Stimulated activated naive CD8-positive, alpha-beta T cell treated with anti-CD3 and anti-CD28 coated beads, Interleukin-15, amount 100 ng/mL, for 72 hours (primary cell): ENCODE measurements at regions not wholly inside any gene's neighbourhood (a gene's known extent, or its start where the extent isn't known, plus 50 kb on each side); places are given as distances from the start of the nearest gene placed in this dataset.

ENCODE experiments used
- ATAC-seq: fragments of 150-1000 bp; cut with Tn5 transposase; 2 replicates; pipeline ENCODE4 v1.10.0; 2021; ENCODE audit warnings: mild to moderate bottlenecking, moderate library complexity
- DNase-seq, 2 donors: peaks; one replicate each; pipeline ENCODE4 v3.0.0; 2021 to 2022
- H3K27ac Mint-ChIP-seq, 2 donors: one replicate each; pipeline ENCODE4 v1.8.0; 2022; ENCODE audit warnings: mild to moderate bottlenecking in 2 of 2, mixed read lengths in 2 of 2, moderate library complexity in 2 of 2
- H3K27me3 Mint-ChIP-seq: one replicate; pipeline ENCODE4 v1.8.0; 2022; ENCODE audit warnings: mixed read lengths
- H3K4me1 Mint-ChIP-seq: one replicate; pipeline ENCODE4 v1.8.0; 2022; ENCODE audit warnings: mild to moderate bottlenecking, mixed read lengths
- H3K4me3 Mint-ChIP-seq, 2 donors: one replicate each; pipeline ENCODE4 v1.8.0; 2022; ENCODE audit warnings: mild to moderate bottlenecking in 2 of 2, mixed read lengths in 2 of 2, moderate library complexity in 1 of 2
- H3K9me3 Mint-ChIP-seq, 2 donors: one replicate each; pipeline ENCODE4 v1.8.0; 2022; ENCODE audit warnings: mixed read lengths in 2 of 2

DNA sequence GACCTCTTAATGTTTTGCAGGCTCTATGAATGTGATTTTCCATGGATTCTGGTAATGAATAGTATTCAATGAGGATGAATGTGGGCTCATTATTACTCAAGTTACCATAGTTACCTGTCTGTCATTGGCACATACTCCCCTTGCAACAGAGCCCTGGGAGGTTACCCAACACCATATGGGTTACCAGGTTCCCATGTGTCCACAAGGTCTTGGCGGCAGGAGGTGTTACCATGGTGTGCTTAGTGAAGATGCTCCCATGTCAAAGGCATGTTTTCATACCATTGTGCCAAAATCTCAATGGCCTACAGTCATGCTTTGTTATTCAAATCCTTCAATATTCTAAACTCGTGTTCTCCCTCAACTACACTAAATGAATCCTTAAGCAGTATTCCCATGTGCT lies 232.5 kb downstream of the HDGFL1 start:
- Mint-ChIP-seq H3K27me3 (no peaks in the 10 kb centered on the region), H3K4me3 (no peak overlapping the region), H3K27ac (no peak overlapping the region), H3K4me1 (no peaks in the 10 kb centered on the region), H3K9me3 (peaks cover 4 to 6% of the 10 kb centered on the region in 2 donors)
- no peak for ATAC-seq
- DNase-seq, result no peak

DNA sequence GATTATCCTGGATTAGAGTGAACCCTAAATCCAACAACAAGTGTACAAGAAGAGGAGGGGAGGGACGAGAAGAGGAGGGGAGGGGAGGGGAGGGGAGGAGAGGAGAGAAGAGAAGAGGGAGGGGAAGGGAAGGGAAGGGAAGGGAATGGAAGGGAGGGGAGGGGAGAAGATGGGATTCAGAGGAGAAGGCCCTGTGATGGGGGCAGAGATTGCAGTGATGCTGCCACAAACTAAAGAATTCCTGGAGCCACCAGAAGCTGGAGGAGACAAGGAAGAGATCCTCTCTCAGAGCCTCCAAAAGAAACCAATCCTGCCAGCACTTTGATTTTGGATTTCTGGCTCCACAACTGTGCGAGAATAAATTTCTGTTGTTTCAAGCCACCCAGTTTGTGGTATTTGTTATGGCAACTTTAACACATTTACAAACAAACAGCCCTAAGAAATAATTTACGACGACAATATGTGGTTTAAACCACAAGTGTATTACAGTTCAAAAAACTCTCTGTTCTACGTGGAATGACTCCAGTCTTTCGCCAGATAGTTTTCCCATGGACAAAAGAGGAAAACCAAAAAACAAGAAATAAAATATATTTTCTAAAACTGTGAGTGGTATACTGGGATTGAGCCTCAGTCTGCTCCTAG lies 235.4 kb downstream of the HDGFL1 start:
- no peaks in the 10 kb centered on the region for H3K4me1 Mint-ChIP-seq
- ATAC-seq (no peak), DNase-seq (no peak)
- no peak overlapping the region for H3K27ac Mint-ChIP-seq
- H3K27me3 Mint-ChIP-seq, result no peaks in the 10 kb centered on the region
- H3K4me3 Mint-ChIP-seq, result no peak overlapping the region
- peaks cover 4 to 6% of the 10 kb centered on the region in 2 donors for H3K9me3 Mint-ChIP-seq

- Mint-ChIP-seq H3K27ac (no peak overlapping the region), H3K4me3 (no peak overlapping the region), H3K27me3 (no peaks in the 10 kb centered on the region), H3K4me1 (no peaks in the 10 kb centered on the region), H3K9me3 (peaks cover 5 to 9% of the 10 kb centered on the region in 2 donors)
- ATAC-seq, result no peak
- DNase-seq, result no peak
Observed at GRCh38 chr6:22807261-22807660, 237.9 kb downstream of the HDGFL1 start.

- no peak overlapping the region for H3K27ac Mint-ChIP-seq
- no peak overlapping the region for H3K4me3 Mint-ChIP-seq
- peaks cover 0 to 5% of the 10 kb centered on the region in 2 donors for H3K9me3 Mint-ChIP-seq
- ATAC-seq (no peak), DNase-seq (no peak)
- H3K4me1 Mint-ChIP-seq, result no peaks in the 10 kb centered on the region
- no peaks in the 10 kb centered on the region for H3K27me3 Mint-ChIP-seq
Observed at GRCh38 chr6:22807818-22808217, 238.5 kb downstream of the HDGFL1 start.

- H3K27me3 Mint-ChIP-seq, result no peaks in the 10 kb centered on the region
- DNase-seq (no peak), ATAC-seq (no peak)
- H3K9me3 Mint-ChIP-seq, result peaks cover 0 to 5% of the 10 kb centered on the region in 2 donors
- no peak overlapping the region for H3K4me3 Mint-ChIP-seq
- no peak overlapping the region for H3K27ac Mint-ChIP-seq
- H3K4me1 Mint-ChIP-seq, result no peaks in the 10 kb centered on the region
Observed at GRCh38 chr6:22808466-22808865, 239.1 kb downstream of the HDGFL1 start.

DNA sequence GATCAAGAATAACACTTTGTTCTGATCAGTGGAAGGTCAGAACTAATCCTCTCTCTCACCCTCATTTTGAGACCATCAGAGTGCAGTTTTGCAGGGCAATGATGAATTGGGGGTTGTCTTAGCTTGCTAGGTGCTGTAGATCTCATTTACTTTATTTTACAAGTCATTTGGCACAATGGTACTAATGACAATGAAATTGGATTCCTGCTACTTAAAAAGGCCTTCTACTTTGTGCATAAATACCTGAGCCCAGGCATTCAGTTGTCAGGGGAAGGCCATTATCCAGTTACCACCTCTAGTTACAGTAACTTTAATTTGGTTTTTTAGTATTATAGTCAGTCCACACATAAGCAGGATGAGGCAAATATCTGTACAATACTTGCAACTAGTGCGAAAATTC lies 240.0 kb downstream of the HDGFL1 start:
- Mint-ChIP-seq H3K4me3 (no peak overlapping the region), H3K9me3 (peaks cover 0 to 5% of the 10 kb centered on the region in 2 donors), H3K27ac (no peak overlapping the region), H3K4me1 (no peaks in the 10 kb centered on the region), H3K27me3 (no peaks in the 10 kb centered on the region)
- DNase-seq (no peak), ATAC-seq (no peak)

- Mint-ChIP-seq H3K27me3 (no peaks in the 10 kb centered on the region), H3K27ac (no peak overlapping the region), H3K4me3 (no peak overlapping the region), H3K9me3 (peaks cover 8 to 18% of the 10 kb centered on the region in 2 donors), H3K4me1 (no peaks in the 10 kb centered on the region)
- ATAC-seq (no peak), DNase-seq (no peak)
Observed at GRCh38 chr6:22819209-22819608, 249.8 kb downstream of the HDGFL1 start.

DNA sequence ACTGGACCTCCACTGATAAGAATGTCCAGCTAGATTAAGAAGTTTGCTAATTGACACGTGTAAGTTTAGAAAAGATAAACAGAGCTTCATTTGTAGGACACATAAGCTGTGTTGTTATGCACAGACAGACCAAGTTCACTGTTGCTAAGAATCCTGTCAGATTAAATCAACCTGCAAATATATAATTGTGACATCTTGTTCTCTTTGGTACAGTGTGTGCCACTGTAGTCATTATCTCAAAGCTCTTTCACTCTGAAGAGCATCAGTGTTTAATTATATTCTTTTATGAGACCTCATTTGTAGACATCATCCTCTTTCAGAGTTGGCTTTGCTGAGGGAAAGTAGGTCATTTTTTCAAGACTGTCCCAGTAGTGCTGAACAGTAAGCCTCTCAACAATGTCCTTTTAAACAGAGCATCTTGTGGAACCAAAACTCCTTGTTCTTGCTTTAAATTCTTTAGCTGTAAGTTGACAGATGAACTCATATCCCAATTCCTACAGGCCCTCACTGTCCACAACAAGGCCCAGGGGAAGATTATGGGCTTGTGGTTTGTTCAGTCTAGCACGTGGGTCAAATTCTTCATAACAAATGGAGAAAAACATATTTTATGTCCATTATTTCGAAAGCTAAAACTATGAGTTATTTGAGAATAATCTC lies 252.4 kb downstream of the HDGFL1 start:
- Mint-ChIP-seq H3K27me3 (no peaks in the 10 kb centered on the region), H3K27ac (no peak overlapping the region), H3K9me3 (peaks cover 4 to 18% of the 10 kb centered on the region in 2 donors), H3K4me3 (no peak overlapping the region), H3K4me1 (no peaks in the 10 kb centered on the region)
- no peak for ATAC-seq
- DNase-seq, result no peak

DNA sequence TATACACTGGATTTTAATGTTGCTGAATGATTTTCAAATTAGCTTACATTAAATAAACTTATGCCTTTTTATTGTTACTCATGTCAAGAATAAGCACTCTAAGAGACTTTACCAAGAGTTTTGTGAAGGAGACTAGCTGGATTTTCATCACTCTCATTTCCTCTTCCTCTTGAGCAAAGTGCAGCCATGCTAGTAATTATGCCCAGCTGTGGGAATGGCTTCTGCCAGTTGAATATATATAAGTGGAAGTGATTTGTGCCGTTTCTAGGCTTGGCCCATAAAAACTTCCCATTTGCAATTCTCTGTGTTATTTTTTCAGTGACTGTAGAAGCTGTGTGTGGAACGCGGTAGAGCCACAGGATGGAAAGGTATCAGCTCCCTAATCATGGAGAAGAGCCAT lies 255.8 kb downstream of the HDGFL1 start:
- H3K4me1 Mint-ChIP-seq, result no peaks in the 10 kb centered on the region
- ATAC-seq (no peak), DNase-seq (no peak)
- H3K27ac Mint-ChIP-seq, result peak overlapping the region in 1 of 2 donors; percentile 81
- H3K4me3 Mint-ChIP-seq, result no peak overlapping the region
- peaks cover 5% of the 10 kb centered on the region for H3K27me3 Mint-ChIP-seq
- H3K9me3 Mint-ChIP-seq, result no peaks in the 10 kb centered on the region

- ATAC-seq (no peak), DNase-seq (no peak)
- no peaks in the 10 kb centered on the region for H3K9me3 Mint-ChIP-seq
- peaks cover 8% of the 10 kb centered on the region for H3K27me3 Mint-ChIP-seq
- H3K27ac Mint-ChIP-seq, result no peak overlapping the region
- no peaks in the 10 kb centered on the region for H3K4me1 Mint-ChIP-seq
- no peak overlapping the region for H3K4me3 Mint-ChIP-seq
Observed at GRCh38 chr6:22826961-22827360, 257.6 kb downstream of the HDGFL1 start.

DNA sequence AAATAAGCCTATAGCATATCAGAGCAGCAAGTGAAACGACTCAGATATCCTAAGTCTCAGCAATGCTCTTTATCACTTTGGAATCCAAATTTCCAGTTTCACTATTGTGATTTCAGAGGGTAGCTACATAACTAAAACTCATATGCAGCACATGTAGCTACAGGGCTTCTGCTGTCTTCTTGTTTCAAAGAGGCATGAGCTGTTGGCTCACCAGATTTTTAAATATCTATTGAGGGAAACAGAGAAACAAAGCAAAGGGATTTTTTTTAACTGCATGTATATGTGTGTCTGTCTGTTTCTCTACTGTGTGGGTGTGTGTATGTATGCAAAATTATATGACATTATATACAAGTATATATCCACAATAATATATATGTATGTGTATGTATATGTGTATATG lies 258.4 kb downstream of the HDGFL1 start:
- H3K4me3 Mint-ChIP-seq, result no peak overlapping the region
- no peaks in the 10 kb centered on the region for H3K9me3 Mint-ChIP-seq
- H3K27ac Mint-ChIP-seq, result no peak overlapping the region
- H3K27me3 Mint-ChIP-seq, result peaks cover 8% of the 10 kb centered on the region
- no peaks in the 10 kb centered on the region for H3K4me1 Mint-ChIP-seq
- DNase-seq (no peak), ATAC-seq (no peak)

- peaks cover 8% of the 10 kb centered on the region for H3K27me3 Mint-ChIP-seq
- peak overlapping the region in 1 of 2 donors; percentile 10 for H3K27ac Mint-ChIP-seq
- no peaks in the 10 kb centered on the region for H3K4me1 Mint-ChIP-seq
- no peaks in the 10 kb centered on the region for H3K9me3 Mint-ChIP-seq
- DNase-seq (no peak), ATAC-seq (no peak)
- H3K4me3 Mint-ChIP-seq, result no peak overlapping the region
Observed at GRCh38 chr6:22828179-22829062, 259.1 kb downstream of the HDGFL1 start.

DNA sequence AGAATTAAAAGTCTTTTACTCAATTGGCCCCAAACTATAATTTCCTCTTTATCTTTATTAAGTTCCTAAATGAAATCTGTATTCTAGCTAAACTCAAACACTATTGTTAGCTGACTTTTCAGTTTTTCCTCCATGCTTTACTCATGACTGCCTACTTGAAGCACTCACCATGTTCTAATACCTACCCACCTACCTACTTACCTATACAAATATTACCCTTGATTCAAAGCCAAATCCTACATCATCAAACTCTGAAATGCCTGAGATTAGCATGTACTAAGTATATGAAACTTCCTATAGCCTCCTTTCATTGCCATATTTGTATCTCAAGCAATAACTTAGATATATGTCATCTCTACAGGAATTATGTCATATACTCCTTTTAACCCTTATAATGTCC lies 259.7 kb downstream of the HDGFL1 start:
- Mint-ChIP-seq H3K27me3 (peaks cover 8% of the 10 kb centered on the region), H3K4me3 (no peak overlapping the region), H3K4me1 (no peaks in the 10 kb centered on the region), H3K27ac (no peak overlapping the region), H3K9me3 (no peaks in the 10 kb centered on the region)
- DNase-seq, result no peak
- ATAC-seq, result no peak

DNA sequence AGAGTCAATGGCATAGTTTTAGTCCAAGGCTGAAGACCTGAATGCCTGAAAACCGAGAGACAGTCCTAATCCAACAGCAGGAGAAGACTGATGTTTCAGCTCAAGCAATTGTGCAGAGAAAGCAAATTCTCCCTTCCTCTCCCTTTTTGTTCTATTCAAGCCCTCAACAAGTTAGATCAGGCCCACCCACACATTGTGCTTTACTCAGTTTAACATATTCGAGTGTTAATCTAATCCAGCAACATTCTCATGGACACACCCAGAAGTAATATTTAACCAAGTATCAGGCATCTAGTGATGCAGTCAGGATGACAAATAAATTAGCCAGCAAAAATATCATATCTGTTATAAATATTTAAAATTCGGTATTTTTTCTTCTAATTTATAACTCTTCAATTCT lies 261.1 kb downstream of the HDGFL1 start:
- no peak for DNase-seq
- no peak overlapping the region for H3K27ac Mint-ChIP-seq
- H3K4me1 Mint-ChIP-seq, result no peaks in the 10 kb centered on the region

GRCh38 chr6:22833191-22833590 lies 263.8 kb downstream of the HDGFL1 start:
- Mint-ChIP-seq H3K27ac (no peak overlapping the region), H3K4me1 (no peaks in the 10 kb centered on the region), H3K4me3 (no peak overlapping the region), H3K9me3 (peaks cover 2 to 10% of the 10 kb centered on the region in 2 donors), H3K27me3 (peaks cover 8% of the 10 kb centered on the region)
- no peak for ATAC-seq
- no peak for DNase-seq

More for the DNA sequence above, 261.1 kb downstream of the HDGFL1 start:
- Mint-ChIP-seq H3K27me3 (peaks cover 8% of the 10 kb centered on the region), H3K9me3 (peaks cover 0 to 8% of the 10 kb centered on the region in 2 donors), H3K4me3 (no peak overlapping the region)
- no peak for ATAC-seq

DNA sequence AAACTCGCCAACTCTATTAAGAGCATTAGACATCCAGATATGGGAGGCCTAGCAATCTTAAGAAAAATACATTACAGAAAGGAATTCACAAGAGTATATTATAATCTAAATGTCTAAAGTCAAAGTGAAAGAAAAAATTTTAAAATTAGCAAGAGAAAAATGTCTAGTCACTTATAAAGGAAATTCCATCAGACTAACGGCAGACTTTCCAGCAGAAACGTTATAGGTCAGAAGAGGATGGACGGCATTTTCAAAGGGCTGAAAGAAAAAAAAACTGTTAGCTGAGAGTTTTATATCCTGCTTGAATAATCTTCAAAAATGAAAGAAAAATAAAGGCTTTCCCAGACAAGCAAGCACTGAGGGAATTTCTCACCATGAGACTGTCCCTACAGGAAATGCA lies 269.0 kb downstream of the HDGFL1 start:
- no peak for DNase-seq
- Mint-ChIP-seq H3K4me3 (no peak overlapping the region), H3K27ac (no peak overlapping the region), H3K4me1 (no peaks in the 10 kb centered on the region), H3K27me3 (no peaks in the 10 kb centered on the region), H3K9me3 (peaks cover 19 to 28% of the 10 kb centered on the region in 2 donors)
- no peak for ATAC-seq
